Stimulated activated CD4-positive, alpha-beta T cell treated with anti-CD3 and anti-CD28 coated beads, Interleukin-1b, Interleukin-23, amount 100 ng/mL, for 48 hours (primary cell): ENCODE measurements at regions not wholly inside any gene's neighbourhood (a gene's known extent, or its start where the extent isn't known, plus 50 kb on each side); places are given as distances from the start of the nearest gene placed in this dataset.

Source experiments
- DNase-seq: peaks from one replicate; pipeline ENCODE4 v3.0.0-alpha.2; 2020

- DNase-seq = no peak
Measured at GRCh38 chr13:31853643-31854326, 114.5 kb downstream of the RXFP2 start.

- DNase-seq = no peak
Measured at GRCh38 chr13:31859571-31859970, 120.2 kb downstream of the RXFP2 start.

GRCh38 chr13:31860002-31860401, 120.7 kb downstream of the RXFP2 start:
- no peak for DNase-seq

- no peak for DNase-seq
Measured at GRCh38 chr13:31862828-31863227, 123.5 kb downstream of the RXFP2 start.

GRCh38 chr13:31864307-31864706, 125.0 kb downstream of the RXFP2 start:
- no peak for DNase-seq

- DNase-seq = no peak
Measured at GRCh38 chr13:31866099-31866498, 126.8 kb downstream of the RXFP2 start.

- DNase-seq = no peak
Measured at GRCh38 chr13:31867709-31868108, 128.4 kb downstream of the RXFP2 start.

GRCh38 chr13:31869582-31869981, 130.3 kb downstream of the RXFP2 start:
- DNase-seq = no peak

GRCh38 chr13:31870511-31870910, 131.2 kb downstream of the RXFP2 start:
- no peak for DNase-seq

GRCh38 chr13:31873145-31873544, 133.8 kb downstream of the RXFP2 start:
- no peak for DNase-seq

GRCh38 chr13:31875134-31875533, 135.8 kb downstream of the RXFP2 start:
- DNase-seq = no peak

- DNase-seq = no peak
Measured at GRCh38 chr13:31878052-31878451, 138.7 kb downstream of the RXFP2 start.

- no peak for DNase-seq
Measured at GRCh38 chr13:31878495-31878894, 139.2 kb downstream of the RXFP2 start.

- no peak for DNase-seq
Measured at GRCh38 chr13:31878955-31879354, 139.6 kb downstream of the RXFP2 start.

GRCh38 chr13:31880851-31881494, 141.6 kb downstream of the RXFP2 start:
- no peak for DNase-seq

GRCh38 chr13:31881495-31881882, 142.2 kb downstream of the RXFP2 start:
- no peak for DNase-seq

GRCh38 chr13:31882794-31883193, 143.5 kb downstream of the RXFP2 start:
- peak; percentile 2 for DNase-seq

GRCh38 chr13:31884556-31884955, 145.2 kb downstream of the RXFP2 start:
- DNase-seq = no peak

GRCh38 chr13:31885994-31886393, 145.6 kb upstream of the FRY start:
- no peak for DNase-seq

- DNase-seq = no peak
Measured at GRCh38 chr13:31887286-31887685, 144.3 kb upstream of the FRY start.

GRCh38 chr13:31890946-31891345, 140.6 kb upstream of the FRY start:
- no peak for DNase-seq

- DNase-seq = no peak
Measured at GRCh38 chr13:31891472-31891871, 140.1 kb upstream of the FRY start.

GRCh38 chr13:31894931-31895330, 136.6 kb upstream of the FRY start:
- no peak for DNase-seq

- DNase-seq = no peak
Measured at GRCh38 chr13:31895691-31896090, 135.9 kb upstream of the FRY start.

GRCh38 chr13:31896427-31896826, 135.1 kb upstream of the FRY start:
- DNase-seq = no peak
